NCI-H82 treated with DMSO at 0.1 percent for 48 hours (cell line): ENCODE measurements at regions not wholly inside any gene's neighbourhood (a gene's known extent, or its start where the extent isn't known, plus 50 kb on each side); places are given as distances from the start of the nearest gene placed in this dataset.
"Not testable (repeated sequence)": the region's sequence is repeated elsewhere in the genome, so short reads cannot be mapped to it uniquely, and the experiment has no call there.

Source experiments
- DNase-seq: peaks from one replicate; lab custom pipeline; 2025; ENCODE audit not compliant: unreplicated experiment; lab: John Stamatoyannopoulos, UW

GRCh38 chr5:57725658-57726504 lies 243.3 kb upstream of the ACTBL2 start:
- no peak for DNase-seq

- DNase-seq = no peak
Observed at GRCh38 chr5:57724836-57725235, 242.2 kb upstream of the ACTBL2 start.

- no peak for DNase-seq
Observed at GRCh38 chr5:57721226-57721625, 238.6 kb upstream of the ACTBL2 start.

GRCh38 chr5:57720656-57721055 lies 238.0 kb upstream of the ACTBL2 start:
- DNase-seq = no peak

GRCh38 chr5:57719216-57719615 lies 236.6 kb upstream of the ACTBL2 start:
- DNase-seq = no peak

- no peak for DNase-seq
Observed at GRCh38 chr5:57718155-57718554, 235.5 kb upstream of the ACTBL2 start.

GRCh38 chr5:57717555-57717954 lies 234.9 kb upstream of the ACTBL2 start:
- no peak for DNase-seq

- DNase-seq = no peak
Observed at GRCh38 chr5:57716661-57717060, 234.1 kb upstream of the ACTBL2 start.

GRCh38 chr5:57715296-57715695 lies 232.7 kb upstream of the ACTBL2 start:
- DNase-seq = no peak

GRCh38 chr5:57713535-57713934 lies 230.9 kb upstream of the ACTBL2 start:
- not testable (repeated sequence) for DNase-seq

GRCh38 chr5:57711946-57712345 lies 229.3 kb upstream of the ACTBL2 start:
- no peak for DNase-seq

- no peak for DNase-seq
Observed at GRCh38 chr5:57711471-57711870, 228.9 kb upstream of the ACTBL2 start.

- no peak for DNase-seq
Observed at GRCh38 chr5:57710126-57710525, 227.5 kb upstream of the ACTBL2 start.

GRCh38 chr5:57705769-57706168 lies 223.2 kb upstream of the ACTBL2 start:
- no peak for DNase-seq

- DNase-seq = no peak
Observed at GRCh38 chr5:57703721-57704120, 221.1 kb upstream of the ACTBL2 start.

- DNase-seq = no peak
Observed at GRCh38 chr5:57700484-57700883, 217.9 kb upstream of the ACTBL2 start.

- no peak for DNase-seq
Observed at GRCh38 chr5:57700072-57700471, 217.5 kb upstream of the ACTBL2 start.

GRCh38 chr5:57698802-57699201 lies 216.2 kb upstream of the ACTBL2 start:
- DNase-seq = no peak

- no peak for DNase-seq
Observed at GRCh38 chr5:57698086-57698485, 215.5 kb upstream of the ACTBL2 start.

- DNase-seq = no peak
Observed at GRCh38 chr5:57696825-57697570, 214.4 kb upstream of the ACTBL2 start.

- DNase-seq = no peak
Observed at GRCh38 chr5:57696389-57696769, 213.8 kb upstream of the ACTBL2 start.

GRCh38 chr5:57695706-57696388 lies 213.2 kb upstream of the ACTBL2 start:
- no peak for DNase-seq
